ENCODE measurements at regions not wholly inside any gene's neighbourhood (a gene's known extent, or its start where the extent isn't known, plus 50 kb on each side); places are given as distances from the start of the nearest gene placed in this dataset.

DNA sequence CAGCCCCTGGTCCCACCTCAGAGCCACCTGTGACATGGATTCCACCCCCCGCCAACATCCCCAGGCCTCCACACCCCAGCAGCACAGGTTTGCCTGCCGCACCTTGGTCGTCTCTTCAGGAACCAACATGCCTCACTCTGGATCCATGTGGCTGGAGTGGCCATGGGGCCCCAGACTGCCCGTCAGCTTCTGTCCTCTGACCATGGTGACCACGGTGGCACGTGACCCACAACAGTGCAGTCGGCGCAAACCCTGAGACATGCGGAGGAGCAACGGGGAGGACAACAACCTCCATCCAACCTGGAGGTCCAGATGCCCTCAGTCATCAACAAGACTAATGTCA lies 85.6 kb downstream of the ANKRD60 start:
- H3K4me1 ChIP-seq = no peaks in the 10 kb centered on the region

GRCh38 chr20:58141971-58142842 lies 86.2 kb downstream of the ANKRD60 start:
- Histone ChIP-seq H3K27ac (no peak overlapping the region), H3K27me3 (peaks cover 0 to 41% (median 5%) of the 10 kb centered on the region in 3 donors), H3K4me1 (no peaks in the 10 kb centered on the region), H3K9me3 (peaks cover 0 to 3% (median 0%) of the 10 kb centered on the region in 4 donors), H3K4me3 (no peak overlapping the region), H3K36me3 (no peaks in the 10 kb centered on the region)
- no peak for DNase-seq
- intact Hi-C loops (cut with DNase I; ENCODE audit: low total_unique reads) = no loop called here
- WGBS, 5 donors = 60 to 74% (median 65%) methylated on average over 18 to 19 of the region's 19 CpGs
- no peak for TF ChIP-seq POLR2A (IDR thresholded peaks at IDR 0.05)

More for the DNA sequence above, 85.6 kb downstream of the ANKRD60 start:
- Histone ChIP-seq H3K36me3 (no peaks in the 10 kb centered on the region), H3K27me3 (peaks cover 0 to 41% (median 5%) of the 10 kb centered on the region in 3 donors), H3K4me3 (no peak overlapping the region), H3K27ac (no peak overlapping the region), H3K9me3 (peaks cover 0 to 9% (median 0%) of the 10 kb centered on the region in 4 donors)
- WGBS, 5 donors = 90 to 99% (median 94%) methylated on average over 7 to 10 of the region's 10 CpGs
- intact Hi-C loops (cut with DNase I; ENCODE audit: low total_unique reads) = no loop called here
- TF ChIP-seq, protein P1, sequence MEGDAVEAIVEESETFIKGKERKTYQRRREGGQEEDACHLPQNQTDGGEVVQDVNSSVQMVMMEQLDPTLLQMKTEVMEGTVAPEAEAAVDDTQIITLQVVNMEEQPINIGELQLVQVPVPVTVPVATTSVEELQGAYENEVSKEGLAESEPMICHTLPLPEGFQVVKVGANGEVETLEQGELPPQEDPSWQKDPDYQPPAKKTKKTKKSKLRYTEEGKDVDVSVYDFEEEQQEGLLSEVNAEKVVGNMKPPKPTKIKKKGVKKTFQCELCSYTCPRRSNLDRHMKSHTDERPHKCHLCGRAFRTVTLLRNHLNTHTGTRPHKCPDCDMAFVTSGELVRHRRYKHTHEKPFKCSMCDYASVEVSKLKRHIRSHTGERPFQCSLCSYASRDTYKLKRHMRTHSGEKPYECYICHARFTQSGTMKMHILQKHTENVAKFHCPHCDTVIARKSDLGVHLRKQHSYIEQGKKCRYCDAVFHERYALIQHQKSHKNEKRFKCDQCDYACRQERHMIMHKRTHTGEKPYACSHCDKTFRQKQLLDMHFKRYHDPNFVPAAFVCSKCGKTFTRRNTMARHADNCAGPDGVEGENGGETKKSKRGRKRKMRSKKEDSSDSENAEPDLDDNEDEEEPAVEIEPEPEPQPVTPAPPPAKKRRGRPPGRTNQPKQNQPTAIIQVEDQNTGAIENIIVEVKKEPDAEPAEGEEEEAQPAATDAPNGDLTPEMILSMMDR (IDR thresholded peaks at IDR 0.05) = no peak
- TF ChIP-seq POLR2A (IDR thresholded peaks at IDR 0.05) (no peak), EP300 (IDR thresholded peaks at IDR 0.05) (no peak), POLR2AphosphoS5 (IDR thresholded peaks at IDR 0.05) (no peak)
- no peak for DNase-seq

DNA sequence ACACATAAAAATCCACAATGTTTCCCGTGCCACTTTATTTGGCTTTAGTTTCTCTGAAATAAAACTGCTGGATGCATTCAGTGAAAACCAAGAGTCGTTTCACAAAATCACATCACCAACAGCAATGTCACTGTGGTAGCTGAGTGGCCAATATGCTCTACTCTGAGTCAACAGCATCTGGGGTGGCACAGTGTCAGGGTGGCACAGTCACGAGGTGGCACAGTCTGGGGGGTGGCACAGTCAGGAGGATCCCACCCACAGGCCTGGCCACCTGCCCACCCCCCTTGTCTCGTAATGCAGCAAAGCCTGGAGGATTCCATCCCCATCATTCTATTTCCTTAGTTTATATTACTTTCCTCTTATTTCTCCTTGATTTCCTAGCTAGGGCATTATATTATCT lies 87.0 kb downstream of the ANKRD60 start:
- Histone ChIP-seq H3K9me3 (no peaks in the 10 kb centered on the region), H3K4me3 (no peak overlapping the region), H3K36me3 (no peaks in the 10 kb centered on the region), H3K27me3 (peaks cover 0 to 48% (median 5%) of the 10 kb centered on the region in 3 donors), H3K4me1 (no peaks in the 10 kb centered on the region), H3K27ac (no peak overlapping the region)
- intact Hi-C loops (cut with DNase I; ENCODE audit: low total_unique reads) = no loop called here
- 60 to 78% (median 74%) methylated on average over 4 of the region's 4 CpGs for WGBS, 5 donors
- TF ChIP-seq EP300 (IDR thresholded peaks at IDR 0.05) = no peak
- no peak for DNase-seq

- H3K27me3 ChIP-seq = peaks cover 0 to 53% (median 5%) of the 10 kb centered on the region in 3 donors
- WGBS, 5 donors = 57 to 74% (median 61%) methylated on average over 3 of the region's 3 CpGs
- H3K4me1 ChIP-seq = peaks cover 0 to under 1% (median under 1%) of the 10 kb centered on the region in 4 donors
- intact Hi-C loops (cut with DNase I; ENCODE audit: low total_unique reads) = no loop called here
- no peak overlapping the region for H3K27ac ChIP-seq
- H3K36me3 ChIP-seq = no peaks in the 10 kb centered on the region
- DNase-seq = no peak
- H3K4me3 ChIP-seq = no peak overlapping the region
- no peaks in the 10 kb centered on the region for H3K9me3 ChIP-seq
- TF ChIP-seq, protein P1 (IDR thresholded peaks at IDR 0.05) = no peak
- no peak for TF ChIP-seq POLR2A (IDR thresholded peaks at IDR 0.05)
Measured at GRCh38 chr20:58140787-58141425, 87.5 kb downstream of the ANKRD60 start.

GRCh38 chr20:58139849-58140786 lies 88.3 kb downstream of the ANKRD60 start:
- Histone ChIP-seq H3K27me3 (peaks cover 0 to 60% (median 0%) of the 10 kb centered on the region in 3 donors), H3K4me1 (peaks cover 0 to 8% (median 7%) of the 10 kb centered on the region in 4 donors), H3K4me3 (no peak overlapping the region), H3K27ac (no peak overlapping the region), H3K9me3 (no peaks in the 10 kb centered on the region), H3K36me3 (no peaks in the 10 kb centered on the region)
- TF ChIP-seq, protein P1 (IDR thresholded peaks at IDR 0.05) = no peak
- TF ChIP-seq POLR2AphosphoS5 (IDR thresholded peaks at IDR 0.05) = no peak
- no peak for TF ChIP-seq POLR2A (IDR thresholded peaks at IDR 0.05)
- TF ChIP-seq EP300 (IDR thresholded peaks at IDR 0.05) = no peak
- DNase-seq = no peak
- WGBS, 5 donors = 74 to 83% (median 75%) methylated on average over 17 to 19 of the region's 19 CpGs
- intact Hi-C loops (cut with DNase I; ENCODE audit: low total_unique reads) = no loop called here
